Activated T-cell treated with anti-CD3 and anti-CD28 coated beads, Interleukin-2, amount 50 U/mL, for 4 hours (primary cell): ENCODE measurements at regions not wholly inside any gene's neighbourhood (a gene's known extent, or its start where the extent isn't known, plus 50 kb on each side); places are given as distances from the start of the nearest gene placed in this dataset.

Source experiments
- ATAC-seq, 2 donors: fragments of 200-7000 bp; cut with Tn5 transposase; one replicate each; pipeline ENCODE4 v1.10.0; 2021
- DNase-seq: peaks from one replicate; pipeline ENCODE4 v3.0.0-alpha.2; 2020
- H3K27me3 Mint-ChIP-seq: one replicate; pipeline ENCODE4 v1.8.0; 2021; ENCODE audit warnings: low read depth, mixed read lengths
- H3K36me3 Mint-ChIP-seq: one replicate; pipeline ENCODE4 v1.8.0; 2022; ENCODE audit warnings: mixed read lengths; ENCODE audit not compliant: insufficient read depth
- H3K4me1 Mint-ChIP-seq: one replicate; pipeline ENCODE4 v1.8.0; 2021; ENCODE audit warnings: low read depth, mixed read lengths
- H3K4me3 Mint-ChIP-seq: one replicate; pipeline ENCODE4 v1.8.0; 2021; ENCODE audit warnings: mild to moderate bottlenecking, moderate library complexity, mixed read lengths
- H3K9me3 Mint-ChIP-seq: one replicate; pipeline ENCODE4 v1.8.0; 2021; ENCODE audit warnings: mixed read lengths

DNA sequence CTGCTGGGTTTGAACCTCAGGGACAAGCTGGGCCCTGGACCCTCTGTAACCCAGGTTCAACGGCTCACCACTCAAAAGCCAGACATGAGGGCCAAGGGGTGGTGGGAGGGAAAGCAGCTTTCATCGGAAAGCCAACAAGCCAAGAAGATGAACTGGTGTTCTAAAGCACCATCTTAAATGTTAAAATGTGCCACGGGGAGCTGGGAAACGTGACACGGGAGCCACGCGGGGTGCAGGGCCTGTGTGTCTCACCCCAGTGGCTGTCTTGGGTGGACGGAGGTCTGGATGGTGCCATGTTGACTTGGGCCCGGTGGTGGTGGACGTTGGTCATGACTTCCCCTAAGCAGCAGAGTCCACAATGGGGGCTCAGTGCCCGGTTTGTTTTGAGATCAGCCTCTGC is 97.7 kb upstream of the SFSWAP start:
- Mint-ChIP-seq H3K4me1 (peaks cover 13% of the 10 kb centered on the region), H3K9me3 (no peaks in the 10 kb centered on the region), H3K4me3 (no peak overlapping the region), H3K27me3 (peaks cover 8% of the 10 kb centered on the region), H3K36me3 (no peaks in the 10 kb centered on the region)
- DNase-seq (no peak), ATAC-seq (no peak)

DNA sequence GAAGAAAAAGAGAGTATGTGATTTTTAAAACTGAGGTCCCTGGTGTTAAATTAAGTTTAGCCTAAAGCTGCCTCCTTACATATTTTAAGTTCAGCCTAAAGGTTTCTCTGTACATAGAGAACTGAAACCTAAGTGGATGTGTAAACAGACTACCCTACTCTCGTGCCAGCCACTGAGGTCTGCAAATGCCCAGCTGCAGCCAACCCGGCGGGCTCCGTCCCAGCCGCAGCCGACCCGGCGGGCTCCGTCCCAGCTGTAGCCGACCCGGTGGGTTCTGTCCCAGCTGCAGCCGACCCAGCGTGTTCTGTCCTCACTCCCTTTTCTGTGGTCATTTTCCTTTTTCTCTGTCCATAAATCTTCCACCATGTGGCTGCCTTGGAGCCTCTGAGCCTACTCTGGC is 97.2 kb upstream of the SFSWAP start:
- ATAC-seq (no peak), DNase-seq (no peak)
- Mint-ChIP-seq H3K27me3 (peaks cover 10% of the 10 kb centered on the region), H3K4me3 (no peak overlapping the region), H3K9me3 (no peaks in the 10 kb centered on the region), H3K4me1 (peaks cover 10% of the 10 kb centered on the region), H3K36me3 (no peaks in the 10 kb centered on the region)

DNA sequence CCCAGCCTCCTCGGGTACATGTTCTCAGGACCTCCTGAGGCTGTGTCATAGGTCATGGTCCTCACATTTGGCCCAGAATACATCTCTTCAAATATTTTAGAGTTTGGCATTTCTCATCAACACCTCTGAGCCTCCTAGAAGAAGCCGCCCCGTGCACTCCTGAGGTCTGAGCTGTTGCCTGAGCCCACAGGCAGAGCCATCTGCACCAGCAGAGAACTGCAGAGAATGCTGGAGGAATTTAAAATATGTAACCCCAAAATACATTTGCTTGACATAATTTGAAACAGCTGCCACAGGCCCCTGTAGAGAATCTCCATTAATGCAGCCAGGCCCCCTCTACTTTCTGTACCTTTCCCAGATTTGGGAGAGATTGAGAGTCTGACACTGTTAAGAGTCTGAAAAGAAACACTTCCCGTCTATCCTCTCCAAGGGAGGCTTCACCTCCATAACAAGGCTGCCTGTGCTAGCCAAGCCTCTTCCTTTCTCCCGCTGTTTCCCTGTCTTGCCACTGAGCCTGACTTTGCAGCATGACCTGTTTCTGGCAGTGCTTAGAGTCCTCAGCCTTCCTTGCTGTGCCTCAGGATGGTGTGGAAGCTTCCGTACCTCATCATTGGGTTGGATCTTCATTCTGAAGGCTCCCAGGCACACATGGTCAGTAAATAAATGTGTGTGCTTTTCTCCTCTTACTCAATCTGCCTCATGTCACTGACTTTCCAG is 95.4 kb upstream of the SFSWAP start:
- no peak overlapping the region for H3K4me3 Mint-ChIP-seq
- DNase-seq (no peak), ATAC-seq (no peak)
- no peaks in the 10 kb centered on the region for H3K36me3 Mint-ChIP-seq
- H3K4me1 Mint-ChIP-seq, result no peaks in the 10 kb centered on the region
- H3K9me3 Mint-ChIP-seq, result no peaks in the 10 kb centered on the region
- peaks cover 16% of the 10 kb centered on the region for H3K27me3 Mint-ChIP-seq

DNA sequence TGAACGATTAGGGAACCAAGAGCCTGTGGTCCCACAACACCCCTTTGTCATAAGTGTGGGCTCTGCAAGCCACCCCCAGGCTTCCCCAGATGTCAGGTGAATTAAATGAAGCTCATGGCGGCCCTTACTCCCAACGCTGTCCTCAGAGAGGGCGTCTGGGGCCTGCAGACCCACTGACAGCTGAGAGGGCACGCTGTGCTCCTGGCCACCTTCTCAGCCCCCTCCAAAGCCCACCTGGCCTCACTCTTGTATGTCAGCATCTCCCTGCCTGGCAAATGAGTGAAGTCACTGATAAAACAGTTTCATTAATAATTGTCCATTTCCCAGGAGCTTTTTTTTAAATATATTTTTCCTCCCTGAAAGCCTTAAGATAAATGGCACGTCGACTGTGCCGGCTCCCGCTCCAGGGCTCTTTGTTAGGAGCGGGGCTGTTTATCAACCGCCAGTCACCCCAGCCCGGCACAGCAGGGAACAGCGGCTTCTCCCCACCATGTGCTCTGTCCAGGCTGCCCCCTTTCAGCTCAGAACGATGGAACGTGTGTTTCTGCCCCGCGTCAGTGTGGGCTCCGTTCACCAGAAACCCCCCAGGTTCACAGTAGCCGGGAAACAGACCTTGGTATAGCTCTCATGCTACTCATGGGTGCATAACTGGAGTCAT is 94.7 kb upstream of the SFSWAP start:
- H3K9me3 Mint-ChIP-seq, result no peaks in the 10 kb centered on the region
- ATAC-seq, result no peak
- DNase-seq, result no peak
- H3K36me3 Mint-ChIP-seq, result no peaks in the 10 kb centered on the region
- peaks cover 16% of the 10 kb centered on the region for H3K27me3 Mint-ChIP-seq
- no peaks in the 10 kb centered on the region for H3K4me1 Mint-ChIP-seq
- no peak overlapping the region for H3K4me3 Mint-ChIP-seq

DNA sequence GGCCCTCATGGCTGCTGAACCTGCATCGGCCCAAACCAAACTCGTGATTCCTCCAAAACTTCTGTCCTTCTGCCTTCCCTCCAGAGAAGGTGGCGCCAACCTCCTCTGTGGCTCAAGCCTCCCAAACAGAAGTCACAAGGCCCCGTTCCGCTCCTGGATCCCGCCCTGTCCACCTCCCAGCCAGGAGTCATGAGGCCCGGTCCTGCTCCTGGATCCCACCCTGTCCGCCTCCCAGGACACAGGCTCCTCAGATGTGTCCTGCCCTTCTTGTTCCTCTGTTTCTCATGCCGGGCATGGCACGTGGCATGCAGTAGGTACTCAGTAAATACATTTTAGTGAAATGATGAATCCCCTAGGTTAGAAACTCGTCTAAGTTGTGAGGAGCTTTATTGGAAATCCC is 94.2 kb upstream of the SFSWAP start:
- no peak for DNase-seq
- Mint-ChIP-seq H3K36me3 (no peaks in the 10 kb centered on the region), H3K9me3 (no peaks in the 10 kb centered on the region), H3K4me1 (no peaks in the 10 kb centered on the region), H3K4me3 (no peak overlapping the region), H3K27me3 (peaks cover 16% of the 10 kb centered on the region)
- no peak for ATAC-seq

DNA sequence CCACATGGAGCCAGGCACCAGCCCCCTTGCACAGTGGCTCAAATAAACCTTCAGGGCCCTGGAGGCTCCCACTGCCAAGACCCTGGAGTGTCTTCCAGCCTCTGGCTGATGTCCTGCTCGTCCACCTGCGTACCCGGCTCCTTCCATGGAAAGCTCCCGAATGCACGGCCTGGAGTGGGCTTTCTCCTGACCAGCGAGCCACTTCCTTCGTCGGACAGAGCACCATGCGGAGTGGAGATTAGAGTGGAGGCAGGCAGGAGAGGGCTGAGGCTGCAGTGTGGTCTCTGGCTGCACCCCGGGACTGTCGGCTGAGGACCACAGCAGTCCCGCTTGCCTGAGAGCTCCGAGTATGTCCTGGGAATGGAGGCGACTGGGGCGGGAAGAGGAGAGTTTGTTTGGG is 93.7 kb upstream of the SFSWAP start:
- Mint-ChIP-seq H3K36me3 (no peaks in the 10 kb centered on the region), H3K4me1 (no peaks in the 10 kb centered on the region), H3K4me3 (no peak overlapping the region), H3K27me3 (peaks cover 16% of the 10 kb centered on the region), H3K9me3 (no peaks in the 10 kb centered on the region)
- DNase-seq, result no peak
- no peak for ATAC-seq

DNA sequence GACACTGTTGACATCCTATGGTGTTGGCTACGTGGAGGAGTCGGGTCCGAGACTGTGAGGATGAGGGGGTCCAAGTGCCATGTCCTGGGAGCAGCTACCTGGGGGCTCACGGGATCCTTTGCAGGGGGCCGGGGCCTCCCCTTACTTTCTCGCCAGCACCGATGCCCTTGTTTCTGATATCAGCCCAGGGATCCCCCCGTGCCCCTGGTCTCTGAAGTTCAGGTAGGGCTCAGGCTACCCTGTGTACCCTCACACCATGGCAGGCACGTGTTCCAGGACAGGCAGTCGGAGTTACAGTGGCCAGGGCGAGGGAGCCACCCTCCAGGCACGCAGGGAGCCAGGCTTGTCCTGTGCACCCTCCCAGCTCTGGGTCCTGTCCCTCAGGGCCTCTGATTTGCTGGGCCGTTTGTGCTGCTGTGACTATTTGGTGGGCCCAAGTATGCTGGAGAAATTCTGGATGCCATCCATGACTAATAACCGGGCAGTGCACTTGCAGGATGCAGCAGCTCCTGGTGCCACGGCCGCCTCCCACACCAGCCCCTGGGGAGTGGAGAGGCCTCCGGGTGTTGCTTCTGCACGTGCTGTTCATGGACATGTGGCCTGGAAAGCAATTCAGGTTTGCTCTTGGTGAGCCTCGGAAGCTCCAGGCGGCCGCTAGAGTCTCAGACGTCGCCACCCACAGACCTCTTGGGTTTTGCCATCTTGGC is 93.1 kb upstream of the SFSWAP start:
- no peak overlapping the region for H3K4me3 Mint-ChIP-seq
- DNase-seq, result no peak
- H3K4me1 Mint-ChIP-seq, result no peaks in the 10 kb centered on the region
- H3K36me3 Mint-ChIP-seq, result no peaks in the 10 kb centered on the region
- no peaks in the 10 kb centered on the region for H3K9me3 Mint-ChIP-seq
- no peak for ATAC-seq
- H3K27me3 Mint-ChIP-seq, result peaks cover 16% of the 10 kb centered on the region

DNA sequence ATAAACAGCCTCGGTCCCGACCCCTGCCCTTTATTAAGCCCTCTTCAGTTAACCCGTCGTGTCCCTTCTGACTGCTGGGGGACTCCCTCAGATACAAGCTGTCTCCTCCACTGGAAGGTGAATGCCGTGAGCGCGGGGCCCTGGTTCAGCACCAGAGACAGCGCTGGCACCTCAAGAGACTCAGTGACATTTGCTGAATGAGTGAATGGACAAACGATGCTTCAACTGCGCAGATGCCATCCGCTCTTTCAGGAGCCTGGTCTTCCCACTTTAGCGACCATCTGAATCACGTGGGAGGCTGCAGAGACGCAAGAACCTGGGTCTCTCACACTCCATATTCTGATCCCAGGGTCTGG is 92.6 kb upstream of the SFSWAP start:
- H3K9me3 Mint-ChIP-seq, result no peaks in the 10 kb centered on the region
- H3K4me1 Mint-ChIP-seq, result no peaks in the 10 kb centered on the region
- H3K36me3 Mint-ChIP-seq, result no peaks in the 10 kb centered on the region
- peaks cover 16% of the 10 kb centered on the region for H3K27me3 Mint-ChIP-seq
- ATAC-seq (no peak), DNase-seq (no peak)
- H3K4me3 Mint-ChIP-seq, result no peak overlapping the region

DNA sequence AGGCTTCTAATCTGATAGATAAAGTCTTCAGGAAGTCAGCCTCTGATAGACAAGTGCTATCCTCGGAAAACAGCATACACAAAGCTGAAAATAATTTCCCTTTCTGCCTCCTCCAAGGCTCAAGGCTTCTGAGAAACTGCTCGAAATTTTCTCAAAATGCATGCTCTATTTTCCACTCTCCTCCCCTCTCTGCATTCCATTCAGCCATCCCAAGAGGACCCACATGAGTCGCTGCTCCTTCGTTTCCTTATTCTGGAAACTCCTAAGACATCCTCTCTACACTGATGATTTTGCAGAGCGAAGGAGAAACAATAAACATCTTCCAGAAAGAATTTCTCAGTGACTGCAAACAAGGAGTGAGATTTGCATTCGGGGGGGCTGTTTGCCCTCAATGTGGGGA is 92.2 kb upstream of the SFSWAP start:
- ATAC-seq (no peak), DNase-seq (no peak)
- Mint-ChIP-seq H3K36me3 (no peaks in the 10 kb centered on the region), H3K9me3 (no peaks in the 10 kb centered on the region), H3K27me3 (peaks cover 16% of the 10 kb centered on the region), H3K4me1 (no peaks in the 10 kb centered on the region), H3K4me3 (no peak overlapping the region)

DNA sequence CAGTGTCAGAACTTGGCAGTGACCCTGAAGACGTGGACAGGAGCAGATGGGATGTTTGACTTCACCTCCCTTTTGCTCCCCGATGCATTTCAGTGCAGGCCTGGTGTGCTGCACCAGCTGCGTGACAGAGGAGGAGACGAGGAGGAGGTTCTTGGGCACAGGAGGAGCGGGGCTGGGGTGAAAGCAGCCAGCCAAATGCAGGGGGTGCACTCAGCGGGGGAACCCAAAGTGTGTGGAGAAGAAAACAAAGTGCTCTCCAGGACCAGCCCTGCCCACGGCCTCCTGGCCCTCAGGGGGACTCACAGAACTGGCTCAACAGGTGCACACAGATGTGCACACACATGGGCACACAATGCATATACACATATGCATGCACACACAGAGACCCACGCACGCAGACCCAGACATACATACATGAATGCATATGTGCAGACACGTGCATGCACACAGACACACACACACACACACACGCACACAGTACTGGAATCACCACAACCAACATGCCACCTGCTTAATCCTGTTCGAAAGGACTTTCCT is 91.7 kb upstream of the SFSWAP start:
- DNase-seq, result no peak
- H3K9me3 Mint-ChIP-seq, result no peaks in the 10 kb centered on the region
- ATAC-seq, result no peak
- H3K4me3 Mint-ChIP-seq, result no peak overlapping the region
- no peaks in the 10 kb centered on the region for H3K4me1 Mint-ChIP-seq
- peaks cover 16% of the 10 kb centered on the region for H3K27me3 Mint-ChIP-seq
- H3K36me3 Mint-ChIP-seq, result no peaks in the 10 kb centered on the region

DNA sequence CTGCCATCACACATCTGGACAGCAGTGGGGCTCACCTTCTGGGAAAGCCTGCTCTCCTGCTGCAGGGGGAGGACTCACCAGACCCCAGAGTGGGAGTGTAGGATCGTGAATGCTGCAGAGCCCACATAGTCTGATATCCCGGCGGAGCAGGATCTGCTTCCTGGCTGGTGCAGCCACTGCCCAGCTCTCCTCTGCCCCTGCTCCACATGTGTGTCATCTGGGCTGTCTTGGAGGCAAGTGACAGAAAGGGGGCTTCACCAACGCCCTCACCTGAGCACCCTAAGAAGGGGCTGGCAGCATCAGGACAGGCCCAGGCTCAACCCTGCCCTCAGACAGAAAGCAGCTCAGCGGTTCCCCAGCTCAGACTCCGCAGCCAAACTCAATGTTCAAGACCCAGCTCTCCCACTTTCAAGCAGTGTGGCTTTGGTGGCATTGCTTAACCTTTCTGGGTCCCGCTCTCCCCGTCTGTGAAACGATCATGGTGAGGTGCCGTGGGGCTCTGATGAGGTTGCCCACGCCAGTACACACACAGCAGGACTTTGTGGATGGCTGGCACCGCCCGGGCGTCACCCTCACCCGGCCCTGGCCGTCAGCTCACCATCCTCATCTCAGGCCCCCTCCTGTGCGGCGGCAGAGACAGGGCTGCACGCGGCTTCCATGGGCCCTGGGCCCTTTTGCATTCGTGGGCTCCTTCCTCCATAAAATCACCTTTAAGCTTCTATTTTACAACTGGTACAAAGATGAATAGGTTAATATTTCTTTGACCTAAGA is 91.0 kb upstream of the SFSWAP start:
- H3K4me1 Mint-ChIP-seq, result no peaks in the 10 kb centered on the region
- H3K4me3 Mint-ChIP-seq, result no peak overlapping the region
- DNase-seq (no peak), ATAC-seq (no peak)
- H3K36me3 Mint-ChIP-seq, result no peaks in the 10 kb centered on the region
- no peaks in the 10 kb centered on the region for H3K9me3 Mint-ChIP-seq
- H3K27me3 Mint-ChIP-seq, result peaks cover 16% of the 10 kb centered on the region

DNA sequence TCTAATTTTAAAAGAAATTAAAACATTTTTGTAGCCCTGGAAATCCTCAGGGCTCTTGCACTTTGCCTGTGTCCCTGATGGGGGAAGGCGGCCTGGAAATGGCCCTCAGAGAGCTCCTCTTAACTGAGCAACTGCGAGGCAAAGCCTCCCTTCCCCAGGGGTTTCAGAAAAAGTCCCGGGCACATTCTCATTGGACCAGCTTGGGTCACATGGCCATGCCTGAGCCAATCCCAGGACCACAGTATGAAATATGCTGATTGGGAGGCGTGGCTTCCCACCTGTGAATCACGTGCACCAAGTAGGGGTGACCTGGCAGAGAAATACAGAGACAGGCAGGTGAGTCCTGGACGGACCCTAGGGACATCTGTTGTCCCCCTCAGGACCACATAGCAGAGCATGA is 90.4 kb upstream of the SFSWAP start:
- Mint-ChIP-seq H3K9me3 (no peaks in the 10 kb centered on the region), H3K4me3 (no peak overlapping the region), H3K27me3 (peaks cover 16% of the 10 kb centered on the region), H3K36me3 (no peaks in the 10 kb centered on the region), H3K4me1 (no peaks in the 10 kb centered on the region)
- no peak for ATAC-seq
- no peak for DNase-seq

DNA sequence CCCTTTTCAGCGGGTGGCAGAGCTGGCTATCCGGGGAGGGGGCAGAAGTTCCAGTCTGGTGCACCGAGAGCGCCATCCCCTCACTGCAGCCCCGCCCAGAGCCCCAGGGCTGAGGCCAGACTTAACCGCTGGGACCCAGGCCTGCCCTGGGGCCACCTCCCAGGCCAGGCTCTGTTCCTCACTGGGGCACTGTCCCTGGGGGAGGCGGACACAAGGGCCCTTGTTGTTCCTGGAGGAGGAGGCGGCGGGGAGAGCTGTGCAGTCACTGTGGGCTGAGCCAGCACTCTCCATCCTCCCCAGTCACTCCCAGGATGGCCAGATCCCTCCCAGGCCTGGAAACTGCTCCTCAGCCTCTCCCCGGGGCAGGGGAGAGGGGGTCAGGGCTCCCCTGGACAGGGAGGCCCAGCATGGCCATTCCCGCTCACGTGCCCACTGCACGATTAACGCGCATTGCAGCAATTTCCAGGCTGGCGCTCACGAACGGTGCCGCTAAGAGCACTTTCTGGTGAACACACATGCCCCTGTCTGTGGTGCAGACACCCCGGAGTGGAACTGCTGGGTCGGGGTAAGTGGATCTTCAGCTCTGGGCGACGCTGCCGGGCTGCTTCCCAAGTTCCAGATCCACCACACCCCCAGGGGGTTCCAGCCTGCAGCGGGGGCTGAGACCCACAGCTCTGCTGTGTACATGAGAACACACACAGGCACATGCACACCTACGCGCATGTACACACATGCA is 89.8 kb upstream of the SFSWAP start:
- Mint-ChIP-seq H3K9me3 (no peaks in the 10 kb centered on the region), H3K36me3 (no peaks in the 10 kb centered on the region), H3K4me1 (peaks cover 2% of the 10 kb centered on the region), H3K27me3 (peaks cover 16% of the 10 kb centered on the region), H3K4me3 (no peak overlapping the region)
- no peak for DNase-seq
- no peak for ATAC-seq
